ENCODE measurements at regions not wholly inside any gene's neighbourhood (a gene's known extent, or its start where the extent isn't known, plus 50 kb on each side); places are given as distances from the start of the nearest gene placed in this dataset.

DNA sequence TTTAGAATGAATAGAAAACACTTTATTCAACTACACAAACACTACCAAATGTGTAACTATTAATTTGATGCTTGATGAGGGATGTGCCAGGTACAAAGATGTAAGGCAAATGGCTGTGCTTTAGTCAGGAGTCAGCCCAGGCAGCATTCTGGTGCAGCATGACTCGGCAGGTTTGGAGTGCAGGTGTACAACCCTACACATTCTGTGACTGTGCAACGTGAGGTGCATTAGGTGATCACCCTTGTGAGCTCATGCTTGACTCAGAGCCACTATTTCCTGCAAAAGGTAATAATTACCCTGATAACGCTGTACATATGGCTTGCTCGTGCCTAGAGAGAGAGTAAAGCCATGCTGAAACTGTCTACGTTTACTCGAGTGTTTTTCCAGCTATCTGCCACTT is 288.7 kb upstream of the DSEL start:
- H3K27ac ChIP-seq, result no peak overlapping the region
- TF ChIP-seq, protein P1, sequence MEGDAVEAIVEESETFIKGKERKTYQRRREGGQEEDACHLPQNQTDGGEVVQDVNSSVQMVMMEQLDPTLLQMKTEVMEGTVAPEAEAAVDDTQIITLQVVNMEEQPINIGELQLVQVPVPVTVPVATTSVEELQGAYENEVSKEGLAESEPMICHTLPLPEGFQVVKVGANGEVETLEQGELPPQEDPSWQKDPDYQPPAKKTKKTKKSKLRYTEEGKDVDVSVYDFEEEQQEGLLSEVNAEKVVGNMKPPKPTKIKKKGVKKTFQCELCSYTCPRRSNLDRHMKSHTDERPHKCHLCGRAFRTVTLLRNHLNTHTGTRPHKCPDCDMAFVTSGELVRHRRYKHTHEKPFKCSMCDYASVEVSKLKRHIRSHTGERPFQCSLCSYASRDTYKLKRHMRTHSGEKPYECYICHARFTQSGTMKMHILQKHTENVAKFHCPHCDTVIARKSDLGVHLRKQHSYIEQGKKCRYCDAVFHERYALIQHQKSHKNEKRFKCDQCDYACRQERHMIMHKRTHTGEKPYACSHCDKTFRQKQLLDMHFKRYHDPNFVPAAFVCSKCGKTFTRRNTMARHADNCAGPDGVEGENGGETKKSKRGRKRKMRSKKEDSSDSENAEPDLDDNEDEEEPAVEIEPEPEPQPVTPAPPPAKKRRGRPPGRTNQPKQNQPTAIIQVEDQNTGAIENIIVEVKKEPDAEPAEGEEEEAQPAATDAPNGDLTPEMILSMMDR (conservative IDR thresholded peaks at IDR 0.05), result no peak

DNA sequence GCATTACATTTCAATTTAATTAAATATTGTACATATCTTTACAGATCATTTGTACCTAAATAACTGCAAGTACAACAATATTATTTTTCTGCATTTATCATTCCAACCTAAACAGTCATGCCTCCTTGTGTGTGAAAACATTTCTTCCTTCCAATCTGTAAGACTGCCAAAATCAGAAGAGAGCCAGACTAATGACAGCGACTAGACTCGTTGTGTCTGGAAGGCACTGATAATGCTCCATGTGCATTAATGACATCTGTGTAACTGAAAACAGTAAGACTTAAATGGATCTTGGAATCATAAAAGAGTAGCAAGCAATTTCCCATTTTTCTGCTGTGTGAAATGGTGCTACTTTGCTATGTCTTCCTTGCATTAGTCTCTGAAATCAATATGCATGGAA is 278.0 kb upstream of the DSEL start:
- no peak overlapping the region for H3K27ac ChIP-seq
- TF ChIP-seq, protein P1 (conservative IDR thresholded peaks at IDR 0.05), result no peak

DNA sequence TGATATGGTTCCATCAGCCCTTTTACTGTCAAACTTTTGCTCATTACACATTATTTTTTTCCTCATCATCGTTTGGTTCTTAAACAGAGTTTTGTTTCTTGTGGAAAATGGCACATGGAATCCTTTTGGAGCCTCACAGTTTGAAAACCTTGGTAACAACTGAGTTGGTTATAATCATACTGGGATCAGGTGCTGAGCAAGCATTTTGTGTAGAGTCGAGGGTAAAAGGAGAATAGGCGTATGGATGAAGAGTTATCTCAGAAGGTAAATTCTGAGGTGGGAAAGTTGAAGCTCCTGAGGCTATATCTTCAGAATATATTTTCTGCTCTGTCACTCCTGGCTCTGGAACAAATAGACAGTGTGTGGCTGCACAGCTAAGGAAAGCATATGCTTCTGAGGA is 274.0 kb upstream of the DSEL start:
- no peak overlapping the region for H3K27ac ChIP-seq

DNA sequence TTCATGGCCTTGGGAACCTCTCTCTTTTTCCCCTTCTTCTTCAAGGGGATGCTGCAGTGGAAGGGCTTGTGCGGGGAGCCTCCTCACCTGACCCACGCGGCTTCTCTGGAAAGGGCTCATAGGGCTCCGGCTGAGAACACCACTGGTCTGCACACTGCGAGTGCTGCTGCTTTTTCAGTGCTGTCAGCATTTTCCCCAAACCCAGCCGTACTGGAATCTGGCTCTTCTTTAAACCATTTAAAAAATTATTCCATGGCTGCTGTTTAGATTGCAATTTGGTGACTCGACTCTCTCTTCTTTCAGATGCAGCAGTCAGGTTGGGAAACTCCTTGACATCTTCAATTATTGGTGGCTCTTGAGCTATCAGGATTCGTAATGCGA is 272.6 kb upstream of the DSEL start:
- no peak overlapping the region for H3K27ac ChIP-seq
- TF ChIP-seq, protein P1 (conservative IDR thresholded peaks at IDR 0.05), result no peak

More for the DNA sequence above, 274.0 kb upstream of the DSEL start:
- TF ChIP-seq, protein P1 (conservative IDR thresholded peaks at IDR 0.05), result no peak

DNA sequence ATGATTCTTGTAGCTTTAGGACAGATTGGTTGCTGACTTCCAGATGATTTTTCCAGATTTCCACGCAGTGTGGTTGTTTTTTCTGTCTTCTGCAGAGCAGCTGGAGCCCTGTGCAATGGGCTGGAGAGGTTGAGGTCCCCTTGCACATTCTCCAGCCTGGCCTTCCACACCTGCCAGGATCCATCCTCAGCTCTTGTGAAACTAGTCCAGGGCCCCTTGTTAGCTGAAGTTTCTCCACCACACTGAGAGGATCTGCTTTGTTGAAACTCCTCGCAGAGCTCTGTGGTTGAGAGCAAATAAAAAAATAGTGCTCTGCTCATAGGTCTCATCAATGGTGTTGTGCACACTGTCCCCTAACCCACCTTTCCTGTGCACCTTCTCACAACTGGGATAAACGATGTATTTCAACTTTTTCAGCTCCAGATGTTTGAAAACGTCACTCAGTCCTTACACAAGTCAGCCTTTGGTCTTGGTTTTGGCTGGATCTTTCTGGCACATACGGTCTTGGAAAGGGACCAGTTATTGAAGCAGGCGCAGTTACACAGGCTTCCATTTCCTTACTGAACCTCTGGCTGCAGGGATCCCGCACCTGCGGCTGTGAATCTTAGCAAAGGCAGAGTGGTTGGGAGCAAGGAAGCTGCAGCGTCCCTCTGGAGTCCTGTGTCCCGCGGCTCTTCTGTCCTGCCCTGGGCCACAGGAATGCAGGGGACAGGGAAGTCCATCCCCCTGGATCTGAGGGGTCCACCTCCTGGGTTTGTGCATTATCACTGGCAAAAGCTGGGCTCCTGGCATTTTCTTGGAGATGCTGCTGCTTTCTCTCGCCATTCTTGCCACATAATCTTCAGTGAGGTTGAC is 272.0 kb upstream of the DSEL start:
- H3K27ac ChIP-seq, result no peak overlapping the region
- TF ChIP-seq, protein P1 (conservative IDR thresholded peaks at IDR 0.05), result no peak

DNA sequence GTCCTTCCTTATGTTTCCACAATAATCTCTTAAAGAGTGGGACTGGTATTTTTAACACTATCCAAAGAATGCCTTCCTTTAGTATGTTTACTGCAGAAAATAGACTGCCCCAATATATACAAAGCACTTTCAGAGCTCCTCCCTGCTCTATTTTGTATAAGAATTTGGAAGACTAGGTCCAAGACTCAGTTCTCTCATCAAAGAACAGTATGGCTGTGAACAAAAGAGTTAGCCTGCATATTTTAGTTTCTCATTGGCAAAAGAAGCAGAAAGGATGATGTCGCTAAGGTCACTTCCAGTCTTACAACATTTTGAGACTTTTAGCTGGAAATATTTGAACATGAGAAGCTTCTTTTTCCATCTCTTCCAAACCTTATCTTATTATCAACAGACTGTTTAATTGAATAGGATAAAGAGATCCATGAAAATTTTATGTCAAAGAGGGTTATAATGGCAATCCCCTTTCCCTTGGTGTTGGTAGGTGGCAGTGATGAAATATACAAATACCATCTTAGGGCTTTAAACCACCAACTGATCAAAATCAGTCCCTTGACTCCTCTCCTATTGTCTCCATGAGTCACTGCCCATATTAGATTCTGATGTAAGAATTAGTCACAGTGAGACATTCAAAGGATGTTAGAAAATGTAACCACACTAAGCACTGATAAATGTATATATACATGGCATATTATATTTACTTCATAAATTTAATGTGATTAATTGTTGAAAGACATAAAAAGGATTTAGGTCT is 266.9 kb upstream of the DSEL start:
- TF ChIP-seq, protein P1 (conservative IDR thresholded peaks at IDR 0.05), result no peak
- no peak overlapping the region for H3K27ac ChIP-seq

DNA sequence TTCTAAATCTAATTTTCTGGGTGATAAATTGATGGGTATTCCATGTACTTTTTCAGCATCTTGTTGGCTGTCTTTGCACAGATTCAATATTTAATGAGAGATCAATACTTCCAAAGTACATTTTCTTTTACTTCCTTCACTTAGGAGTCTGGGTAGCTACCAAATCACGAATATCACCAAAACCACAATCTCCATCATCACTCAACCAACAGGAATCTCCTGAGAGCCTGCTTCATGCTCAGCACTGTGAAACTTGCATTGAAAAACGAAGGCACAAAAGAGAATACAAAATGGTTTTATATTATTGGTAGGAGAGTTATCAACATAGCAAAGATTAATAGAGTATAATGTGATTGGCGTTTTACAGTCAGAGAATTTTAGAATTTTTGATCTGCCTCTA is 261.5 kb upstream of the DSEL start:
- TF ChIP-seq, protein P1 (conservative IDR thresholded peaks at IDR 0.05), result no peak

More for the DNA sequence above, 261.5 kb upstream of the DSEL start:
- no peak overlapping the region for H3K27ac ChIP-seq
